Choroid plexus epithelial cell (primary cell): ENCODE measurements at regions not wholly inside any gene's neighbourhood (a gene's known extent, or its start where the extent isn't known, plus 50 kb on each side); places are given as distances from the start of the nearest gene placed in this dataset.

Experiments used
- DNase-seq: peaks from one replicate; pipeline ENCODE4 v3.0.0-alpha.2; 2010; ENCODE audit warnings: low read depth
- H3K4me3 ChIP-seq: 2 replicates; pipeline ENCODE4 v1.5.1; 2011; ENCODE audit warnings: low read depth, mild to moderate bottlenecking, control low read depth, low read length, moderate library complexity
- CTCF ChIP-seq: conservative IDR thresholded peaks from 2 replicates; pipeline ENCODE4 v1.5.1; 2011; ENCODE audit warnings: low read depth, mild to moderate bottlenecking, control low read depth, inconsistent platforms, low read length, moderate library complexity

- no peak for TF ChIP-seq CTCF
Measured at GRCh38 chr18:29153091-29153490, 976.2 kb upstream of the CDH2 start.

GRCh38 chr18:29147944-29148343 is 971.0 kb upstream of the CDH2 start:
- H3K4me3 ChIP-seq: no peak overlapping the region
- no peak for TF ChIP-seq CTCF
- DNase-seq: peak; percentile 74

More at GRCh38 chr18:29153091-29153490, 976.2 kb upstream of the CDH2 start:
- no peak for DNase-seq
- no peak overlapping the region for H3K4me3 ChIP-seq

GRCh38 chr18:29146068-29146467 is 969.1 kb upstream of the CDH2 start:
- H3K4me3 ChIP-seq: no peak overlapping the region
- TF ChIP-seq CTCF: no peak

GRCh38 chr18:29140590-29140989 is 963.7 kb upstream of the CDH2 start:
- no peak for DNase-seq
- TF ChIP-seq CTCF: no peak
- H3K4me3 ChIP-seq: no peak overlapping the region

More at GRCh38 chr18:29146068-29146467, 969.1 kb upstream of the CDH2 start:
- DNase-seq: no peak

- TF ChIP-seq CTCF: no peak
- H3K4me3 ChIP-seq: no peak overlapping the region
- no peak for DNase-seq
Measured at GRCh38 chr18:29137773-29138495, 961.0 kb upstream of the CDH2 start.

GRCh38 chr18:29123706-29124530 is 947.0 kb upstream of the CDH2 start:
- H3K4me3 ChIP-seq: no peak overlapping the region
- TF ChIP-seq CTCF: no peak
- DNase-seq: peak; percentile 32
